NB4 (cell line): ENCODE measurements at regions not wholly inside any gene's neighbourhood (a gene's known extent, or its start where the extent isn't known, plus 50 kb on each side); places are given as distances from the start of the nearest gene placed in this dataset.

ENCODE experiments used
- CTCF ChIP-seq: IDR thresholded peaks from one replicate; pipeline ENCODE4 v1.5.1; 2012; ENCODE audit warnings: low read depth, low read length
- POLR2A ChIP-seq: IDR thresholded peaks from 2 replicates; pipeline ENCODE4 v1.6.1; 2011; ENCODE audit warnings: mild to moderate bottlenecking; ENCODE audit not compliant: insufficient read length; ENCODE audit errors: extremely low read depth

GRCh38 chr13:33433316-33433715 is 147.8 kb upstream of the STARD13 start:
- TF ChIP-seq CTCF: no peak
- no peak for TF ChIP-seq POLR2A
